CD4-positive, alpha-beta T cell treated with Interleukin-10 for 1 hour (primary cell): ENCODE measurements at regions not wholly inside any gene's neighbourhood (a gene's known extent, or its start where the extent isn't known, plus 50 kb on each side); places are given as distances from the start of the nearest gene placed in this dataset.

ENCODE experiments used
- DNase-seq: peaks from one replicate; pipeline ENCODE4 v3.0.0-alpha.2; 2020

- DNase-seq, result no peak
Observed at GRCh38 chr2:111703759-111704158, 180.2 kb downstream of the ANAPC1 start.

- DNase-seq, result no peak
Observed at GRCh38 chr2:111704246-111704645, 179.7 kb downstream of the ANAPC1 start.

GRCh38 chr2:111705239-111705638, 178.8 kb downstream of the ANAPC1 start:
- DNase-seq, result no peak

- DNase-seq, result peak; percentile 24
Observed at GRCh38 chr2:111705711-111706336, 178.2 kb downstream of the ANAPC1 start.

GRCh38 chr2:111706481-111707001, 177.5 kb downstream of the ANAPC1 start:
- DNase-seq, result no peak

- DNase-seq, result no peak
Observed at GRCh38 chr2:111707700-111708099, 176.3 kb downstream of the ANAPC1 start.

- DNase-seq, result no peak
Observed at GRCh38 chr2:111708476-111709180, 175.4 kb downstream of the ANAPC1 start.

- no peak for DNase-seq
Observed at GRCh38 chr2:111709321-111709720, 174.7 kb downstream of the ANAPC1 start.

- DNase-seq, result no peak
Observed at GRCh38 chr2:111710085-111710484, 173.9 kb downstream of the ANAPC1 start.

GRCh38 chr2:111710613-111711012, 173.4 kb downstream of the ANAPC1 start:
- no peak for DNase-seq

- DNase-seq, result no peak
Observed at GRCh38 chr2:111711270-111711669, 172.7 kb downstream of the ANAPC1 start.

- DNase-seq, result no peak
Observed at GRCh38 chr2:111712361-111712760, 171.6 kb downstream of the ANAPC1 start.

GRCh38 chr2:111712940-111713515, 171.0 kb downstream of the ANAPC1 start:
- DNase-seq, result no peak

GRCh38 chr2:111715987-111716904, 167.7 kb downstream of the ANAPC1 start:
- DNase-seq, result no peak

- DNase-seq, result no peak
Observed at GRCh38 chr2:111716905-111717775, 166.9 kb downstream of the ANAPC1 start.
